Thymus (tissue), 11 donors: ENCODE measurements at regions not wholly inside any gene's neighbourhood (a gene's known extent, or its start where the extent isn't known, plus 50 kb on each side); places are given as distances from the start of the nearest gene placed in this dataset.
"Not testable (repeated sequence)": the region's sequence is repeated elsewhere in the genome, so short reads cannot be mapped to it uniquely, and the experiment has no call there.

Experiments used
- DNase-seq, 9 donors: peaks; one replicate each; pipeline ENCODE4 v3.0.0-alpha.2; 2013; ENCODE audit warnings: low spot score in 9 of 9, low read depth in 6 of 9, missing footprints in 1 of 9
- H3K27ac ChIP-seq, 2 donors: one replicate each; pipeline ENCODE4 v1.5.1; 2013; ENCODE audit warnings: control low read depth in 1 of 2, low read depth in 1 of 2, low read length in 1 of 2, mild to moderate bottlenecking in 1 of 2, moderate library complexity in 1 of 2
- H3K27me3 ChIP-seq, 2 donors: one replicate each; pipeline ENCODE4 v1.5.1; 2013; ENCODE audit warnings: low read length in 1 of 2; ENCODE audit not compliant: control insufficient read depth in 2 of 2, insufficient read depth in 1 of 2
- H3K36me3 ChIP-seq, 2 donors: one replicate each; pipeline ENCODE4 v1.5.1; 2013; ENCODE audit warnings: low read length in 1 of 2, mild to moderate bottlenecking in 1 of 2, moderate library complexity in 1 of 2; ENCODE audit not compliant: control insufficient read depth in 2 of 2, insufficient read depth in 2 of 2
- H3K4me1 ChIP-seq, 2 donors: one replicate each; pipeline ENCODE4 v1.5.1; 2013; ENCODE audit warnings: low read length in 2 of 2; ENCODE audit not compliant: control insufficient read depth in 2 of 2, insufficient read depth in 2 of 2
- H3K4me3 ChIP-seq, 2 donors: one replicate each; pipeline ENCODE4 v1.5.1; 2013; ENCODE audit warnings: low read length in 2 of 2, control low read depth in 1 of 2, mild to moderate bottlenecking in 1 of 2
- H3K9me3 ChIP-seq, 2 donors: one replicate each; pipeline ENCODE4 v1.5.1; 2013; ENCODE audit warnings: low read length in 1 of 2, mild to moderate bottlenecking in 1 of 2; ENCODE audit not compliant: control insufficient read depth in 2 of 2, insufficient read depth in 1 of 2
- WGBS: extraction: QIAGEN DNeasy Blood & Tissue Kit; methylation state at CpG from one replicate; pipeline ENCODE4 v1.1.7; 2013; 5-methylcytosine and 5-hydroxymethylcytosine counted together
- donor health status: healthy.

- no peaks in the 10 kb centered on the region for H3K27me3 ChIP-seq
- DNase-seq = peak; percentile 25 to 76 (median 46)
- H3K27ac ChIP-seq = peak overlapping the region; percentile 66 to 73
- H3K4me3 ChIP-seq = no peak overlapping the region
- no peaks in the 10 kb centered on the region for H3K9me3 ChIP-seq
- peaks cover 0 to 10% of the 10 kb centered on the region in 2 donors for H3K4me1 ChIP-seq
- WGBS = 6% methylated on average over 9 of the region's 9 CpGs
- no peaks in the 10 kb centered on the region for H3K36me3 ChIP-seq
These were observed 59.7 kb downstream of the RAP2B start for GRCh38 chr3:153221748-153222162.

GRCh38 chr3:153226877-153227276, 64.9 kb downstream of the RAP2B start:
- not testable (repeated sequence) for DNase-seq, H3K4me3 ChIP-seq, H3K27ac ChIP-seq, H3K27me3 ChIP-seq, H3K9me3 ChIP-seq, H3K36me3 ChIP-seq, H3K4me1 ChIP-seq
- 94% methylated on average over 5 of the region's 5 CpGs for WGBS

GRCh38 chr3:153230427-153230826, 68.4 kb downstream of the RAP2B start:
- not testable (repeated sequence) for H3K9me3 ChIP-seq, H3K4me1 ChIP-seq, H3K36me3 ChIP-seq, H3K27ac ChIP-seq, H3K4me3 ChIP-seq, H3K27me3 ChIP-seq, DNase-seq
- WGBS = 95% methylated on average over 8 of the region's 8 CpGs

GRCh38 chr3:153231245-153231644, 69.2 kb downstream of the RAP2B start:
- 92% methylated on average over 3 of the region's 3 CpGs for WGBS
- H3K27me3 ChIP-seq, H3K27ac ChIP-seq, H3K4me1 ChIP-seq, H3K36me3 ChIP-seq, H3K4me3 ChIP-seq, DNase-seq, H3K9me3 ChIP-seq: not testable (repeated sequence)

DNA sequence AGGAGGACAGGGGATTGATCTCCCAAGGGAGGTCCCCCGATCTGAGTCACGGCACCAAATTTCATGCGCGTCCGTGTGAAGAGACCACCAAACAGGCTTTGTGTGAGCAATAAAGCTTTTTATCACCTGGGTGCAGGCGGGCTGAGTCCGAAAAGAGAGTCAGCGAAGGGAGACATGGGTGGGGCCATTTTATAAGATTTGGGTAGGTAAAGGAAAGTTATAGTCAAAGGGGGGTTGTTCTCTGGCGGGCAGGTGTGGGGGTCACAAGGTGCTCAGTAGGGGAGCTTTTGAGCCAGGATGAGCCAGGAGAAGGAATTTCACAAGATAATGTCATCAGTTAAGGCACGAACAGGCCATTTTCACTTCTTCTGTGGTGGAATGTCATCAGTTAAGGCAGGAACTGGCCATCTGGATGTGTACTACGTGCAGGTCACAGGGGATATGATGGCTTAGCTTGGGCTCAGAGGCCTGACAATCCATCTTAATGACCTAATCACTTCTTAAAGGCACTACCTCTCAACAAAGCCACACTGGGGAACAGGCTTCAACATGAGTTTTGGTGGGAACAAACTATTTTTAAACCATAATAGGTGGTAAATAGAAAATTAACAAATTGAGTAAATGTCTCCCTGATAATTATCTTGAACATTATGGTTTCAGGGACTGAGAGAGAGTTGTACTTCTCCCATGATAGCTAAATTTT, 70.2 kb downstream of the RAP2B start:
- DNase-seq, H3K27me3 ChIP-seq: not testable (repeated sequence)

DNA sequence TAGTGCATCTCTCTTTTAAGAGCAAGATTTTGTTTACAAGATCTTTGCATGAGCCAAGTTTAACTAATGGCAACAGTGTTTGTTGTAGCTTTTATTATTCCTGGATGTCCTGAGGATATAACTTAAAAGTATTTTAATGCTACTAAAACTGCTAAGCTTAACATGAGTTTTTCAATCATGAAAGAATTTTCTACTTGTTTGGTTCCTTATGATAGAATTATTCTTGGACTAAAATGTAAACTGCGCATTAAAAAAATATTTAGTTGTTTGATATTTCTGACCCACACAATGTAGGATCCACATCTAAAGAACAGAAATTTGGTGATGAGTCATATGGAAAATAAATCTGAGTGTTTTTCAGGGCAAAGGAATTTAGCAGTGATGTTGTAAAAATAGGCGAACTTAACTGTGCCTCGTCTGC, 70.8 kb downstream of the RAP2B start:
- no peaks in the 10 kb centered on the region for H3K27me3 ChIP-seq
- H3K4me3 ChIP-seq = no peak overlapping the region
- no peaks in the 10 kb centered on the region for H3K9me3 ChIP-seq
- H3K27ac ChIP-seq = no peak overlapping the region
- DNase-seq = no peak
- no peaks in the 10 kb centered on the region for H3K36me3 ChIP-seq
- H3K4me1 ChIP-seq = no peaks in the 10 kb centered on the region
- WGBS = 93% methylated on average over 3 of the region's 3 CpGs

More for the DNA sequence above, 70.2 kb downstream of the RAP2B start:
- H3K36me3 ChIP-seq, H3K27ac ChIP-seq, H3K4me3 ChIP-seq, H3K4me1 ChIP-seq, H3K9me3 ChIP-seq: not testable (repeated sequence)
- WGBS = 96% methylated on average over 11 of the region's 11 CpGs

DNA sequence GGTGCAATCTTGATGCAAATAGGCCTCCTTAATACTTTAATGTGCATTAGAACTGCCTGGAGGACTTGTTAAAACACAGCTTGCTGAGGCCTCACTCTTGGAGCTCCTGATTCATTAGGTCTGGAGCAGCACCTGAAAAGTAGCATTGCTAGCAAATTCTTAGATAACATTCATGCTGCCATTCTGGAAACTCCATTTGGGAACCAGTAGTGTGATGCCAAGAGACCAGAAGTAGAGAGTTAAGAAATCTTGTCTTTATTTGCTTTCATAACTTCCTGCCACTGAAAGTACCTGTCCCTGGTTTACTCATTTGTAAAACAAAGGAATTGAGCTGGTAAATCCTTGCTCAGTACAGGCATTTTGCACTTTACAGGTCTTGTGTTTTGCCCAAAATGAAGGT, 72.0 kb downstream of the RAP2B start:
- no peaks in the 10 kb centered on the region for H3K36me3 ChIP-seq
- no peak overlapping the region for H3K4me3 ChIP-seq
- no peaks in the 10 kb centered on the region for H3K9me3 ChIP-seq
- H3K27ac ChIP-seq = no peak overlapping the region
- no peaks in the 10 kb centered on the region for H3K27me3 ChIP-seq
- no peak for DNase-seq
- no peaks in the 10 kb centered on the region for H3K4me1 ChIP-seq

DNA sequence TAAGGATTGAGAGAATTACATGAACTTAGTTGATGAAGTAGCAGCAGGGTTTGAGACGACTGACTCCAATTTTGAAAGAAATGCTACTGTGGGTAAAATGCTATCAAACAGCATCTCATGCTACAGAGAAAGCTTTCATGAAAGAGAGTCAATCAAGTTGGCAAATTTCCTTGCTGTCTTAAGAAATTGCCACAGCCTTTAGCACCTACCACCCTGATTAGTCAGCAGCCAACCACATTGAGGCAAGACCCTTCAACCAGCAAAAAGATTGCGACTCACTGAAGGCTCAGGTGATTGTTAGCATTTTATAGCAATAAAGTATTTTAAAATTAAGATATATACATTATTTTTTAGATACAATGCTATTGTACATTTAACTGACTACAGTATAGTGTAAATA, 80.9 kb downstream of the RAP2B start:
- WGBS = 97% methylated on average over 2 of the region's 2 CpGs
- Histone ChIP-seq H3K27me3 (no peaks in the 10 kb centered on the region), H3K4me3 (no peak overlapping the region), H3K9me3 (no peaks in the 10 kb centered on the region), H3K4me1 (no peaks in the 10 kb centered on the region), H3K27ac (no peak overlapping the region), H3K36me3 (no peaks in the 10 kb centered on the region)
- DNase-seq = no peak

- H3K4me1 ChIP-seq = no peaks in the 10 kb centered on the region
- 94% methylated on average over 3 of the region's 3 CpGs for WGBS
- H3K36me3 ChIP-seq = no peaks in the 10 kb centered on the region
- DNase-seq = no peak
- no peaks in the 10 kb centered on the region for H3K27me3 ChIP-seq
- no peaks in the 10 kb centered on the region for H3K9me3 ChIP-seq
- H3K27ac ChIP-seq = no peak overlapping the region
- H3K4me3 ChIP-seq = no peak overlapping the region
These were observed 82.9 kb downstream of the RAP2B start for GRCh38 chr3:153244961-153245360.
